A673 (cell line): ENCODE measurements at regions not wholly inside any gene's neighbourhood (a gene's known extent, or its start where the extent isn't known, plus 50 kb on each side); places are given as distances from the start of the nearest gene placed in this dataset.

Source experiments
- CTCF ChIP-seq: fragments of 300-800, 200-600 bp; sonication (generic); conservative IDR thresholded peaks from 2 replicates; pipeline ENCODE4 v1.5.1; 2017; ENCODE audit warnings: low read depth, mild to moderate bottlenecking, antibody characterized with exemption, low read length, moderate library complexity, mixed read lengths
- EZH2 ChIP-seq: fragments of 200-600 bp; sonication (generic); IDR thresholded peaks from 2 replicates; pipeline ENCODE4 v1.6.1; 2017; ENCODE audit warnings: borderline replicate concordance, low read depth, mild to moderate bottlenecking, mixed read lengths, antibody characterized with exemption, low read length; ENCODE audit not compliant: poor library complexity, severe bottlenecking

GRCh38 chr13:83547043-83547442, 335.2 kb downstream of the SLITRK1 start:
- TF ChIP-seq CTCF (no peak), EZH2 (no peak)
